H1 (cell line): ENCODE measurements at regions not wholly inside any gene's neighbourhood (a gene's known extent, or its start where the extent isn't known, plus 50 kb on each side); places are given as distances from the start of the nearest gene placed in this dataset.

ENCODE experiments used
- CTCF ChIA-PET: fragments of 300-600 bp; sonication (Branson Sonifier 250); formaldehyde crosslinking; loops from one replicate; lab custom pipeline; 2021; ENCODE audit not compliant: partially characterized antibody; lab: Charles Lee
- POLR2A ChIA-PET: fragments of 300-600 bp; sonication (Branson Sonifier 250); formaldehyde crosslinking; loops from one replicate; lab custom pipeline; 2021; ENCODE audit warnings: inconsistent platforms; ENCODE audit not compliant: partially characterized antibody; lab: Charles Lee
- DNase-seq, 2 experiments: peaks; one replicate each; pipeline versions ENCODE4 v3.0.0 to v3.0.0-alpha.2; 2010 to 2022; ENCODE audit warnings: low spot score in 2 of 2, low read depth in 1 of 2, mixed read lengths in 1 of 2
- FAIRE-seq: peaks from 2 replicates; lab custom pipeline; 2011; peaks lifted over from hg19 to GRCh38; lab: Jason Lieb, UNC
- H2AFZ ChIP-seq: 2 replicates; pipeline ENCODE4 v1.8.1; 2012; ENCODE audit warnings: low read length, inconsistent platforms
- H2AK5ac ChIP-seq: 2 replicates; pipeline ENCODE4 v1.6.1; 2013; ENCODE audit warnings: low read depth, low read length
- H2BK120ac ChIP-seq: replicated peaks from 2 replicates; pipeline ENCODE3; 2013; ENCODE audit warnings: low read depth, low read length, inconsistent platforms
- H2BK12ac ChIP-seq: 2 replicates; pipeline ENCODE4 v1.6.1; 2013; ENCODE audit warnings: low read depth, low read length
- H2BK15ac ChIP-seq: 2 replicates; pipeline ENCODE4 v1.6.1; 2013; ENCODE audit warnings: low read length
- H2BK20ac ChIP-seq: 2 replicates; pipeline ENCODE4 v1.6.1; 2013; ENCODE audit warnings: low read length
- H2BK5ac ChIP-seq: 2 replicates; pipeline ENCODE4 v1.6.1; 2013; ENCODE audit warnings: low read depth, low read length
- H3K14ac ChIP-seq: 2 replicates; pipeline ENCODE4 v1.6.1; 2013; ENCODE audit warnings: inconsistent platforms; ENCODE audit not compliant: insufficient read length
- H3K18ac ChIP-seq: 2 replicates; pipeline ENCODE4 v1.6.1; 2013; ENCODE audit warnings: low read length; ENCODE audit errors: extremely low read depth
- H3K23ac ChIP-seq: 2 replicates; pipeline ENCODE4 v1.6.1; 2013; ENCODE audit warnings: inconsistent platforms; ENCODE audit not compliant: insufficient read length
- H3K23me2 ChIP-seq: 2 replicates; pipeline ENCODE4 v1.6.1; 2013; ENCODE audit warnings: low read depth, low read length
- H3K27ac ChIP-seq: 2 replicates; pipeline ENCODE4 v1.6.1; 2011; ENCODE audit warnings: low read depth, low read length, inconsistent platforms
- H3K27me3 ChIP-seq, 4 experiments: replicated peaks in 1 of 4; 1 replicate in 1 of 4; 2 replicates in 3 of 4; pipeline versions ENCODE4 v1.6.1 to v1.8.1; 2011 to 2013; ENCODE audit warnings: low read length in 3 of 4, mild to moderate bottlenecking in 3 of 4, inconsistent platforms in 2 of 4, mixed read lengths in 2 of 4, moderate library complexity in 1 of 4; ENCODE audit not compliant: control insufficient read depth in 3 of 4, insufficient read depth in 3 of 4; ENCODE audit errors: extremely low read depth in 1 of 4
- H3K36me3 ChIP-seq, 4 experiments: 2 replicates each; pipeline versions ENCODE4 v1.6.1 to v1.8.1; 2011 to 2013; ENCODE audit warnings: mild to moderate bottlenecking in 4 of 4, low read length in 3 of 4, moderate library complexity in 2 of 4, control low read depth in 1 of 4, inconsistent platforms in 1 of 4; ENCODE audit not compliant: insufficient read depth in 4 of 4, control insufficient read depth in 2 of 4
- H3K4ac ChIP-seq: replicated peaks from 2 replicates; pipeline ENCODE3; 2013; ENCODE audit warnings: low read length, low read depth, mixed read lengths, inconsistent platforms; ENCODE audit not compliant: insufficient read length
- H3K4me1 ChIP-seq, 4 experiments: replicated peaks in 1 of 4; 1 replicate in 1 of 4; 2 replicates in 3 of 4; pipeline versions ENCODE4 v1.6.1 to v1.8.1; 2011 to 2013; ENCODE audit warnings: low read length in 3 of 4, inconsistent platforms in 2 of 4, mixed read lengths in 1 of 4; ENCODE audit not compliant: insufficient read depth in 4 of 4, control insufficient read depth in 3 of 4
- H3K4me2 ChIP-seq, 2 experiments: 2 replicates each; pipeline versions ENCODE4 v1.6.1 to v1.8.1; 2011 to 2013; ENCODE audit warnings: low read depth in 2 of 2, low read length in 2 of 2, control low read depth in 1 of 2, inconsistent platforms in 1 of 2, mild to moderate bottlenecking in 1 of 2; ENCODE audit not compliant: insufficient read depth in 1 of 2
- H3K4me3 ChIP-seq, 4 experiments: fragments of 200-600, 300-600 bp in 1 of 4; sonication (generic), shearing (Covaris generic), sonication (Bioruptor Twin) in 1 of 4; 2 replicates each; pipeline versions ENCODE4 v1.5.1 to v1.8.1; 2011 to 2016; ENCODE audit warnings: low read length in 4 of 4, low read depth in 3 of 4, control low read depth in 2 of 4, inconsistent platforms in 2 of 4, mild to moderate bottlenecking in 2 of 4, mixed read lengths in 1 of 4, moderate library complexity in 1 of 4; ENCODE audit not compliant: insufficient read depth in 2 of 4; ENCODE audit errors: extremely low read depth in 1 of 4
- H3K56ac ChIP-seq: replicated peaks from 2 replicates; pipeline ENCODE3; 2013; ENCODE audit warnings: low read depth, mild to moderate bottlenecking, mixed read lengths, low read length, inconsistent platforms; ENCODE audit not compliant: insufficient read length
- H3K79me1 ChIP-seq: 2 replicates; pipeline ENCODE4 v1.6.1; 2013; ENCODE audit warnings: low read depth, low read length, control low read depth
- H3K79me2 ChIP-seq, 2 experiments: 2 replicates each; pipeline versions ENCODE4 v1.6.1 to v1.8.1; 2012 to 2013; ENCODE audit warnings: low read length in 2 of 2, mild to moderate bottlenecking in 2 of 2, inconsistent platforms in 1 of 2; ENCODE audit not compliant: insufficient read depth in 2 of 2, control insufficient read depth in 1 of 2
- H3K9ac ChIP-seq, 4 experiments: replicated peaks in 1 of 4; 1 replicate in 1 of 4; 2 replicates in 3 of 4; pipeline versions ENCODE4 v1.6.1 to v1.8.1; 2011 to 2013; ENCODE audit warnings: low read depth in 3 of 4, low read length in 3 of 4, control low read depth in 2 of 4, mild to moderate bottlenecking in 2 of 4, moderate library complexity in 2 of 4, inconsistent platforms in 1 of 4; ENCODE audit errors: extremely low read depth in 1 of 4
- H3K9me3 ChIP-seq, 2 experiments: 2 replicates each; pipeline versions ENCODE4 v1.6.1 to v1.8.1; 2012 to 2013; ENCODE audit warnings: mild to moderate bottlenecking in 2 of 2, moderate library complexity in 2 of 2, control low read depth in 1 of 2, inconsistent platforms in 1 of 2, low read depth in 1 of 2, low read length in 1 of 2, mixed read lengths in 1 of 2; ENCODE audit not compliant: insufficient read depth in 2 of 2
- H4K20me1 ChIP-seq, 2 experiments: replicated peaks in 1 of 2; 2 replicates each; pipeline versions ENCODE3 to v1.8.1; 2011 to 2013; ENCODE audit warnings: inconsistent platforms in 2 of 2, low read length in 2 of 2, mild to moderate bottlenecking in 1 of 2; ENCODE audit not compliant: insufficient read depth in 2 of 2, control insufficient read depth in 1 of 2
- H4K5ac ChIP-seq: 2 replicates; pipeline ENCODE4 v1.6.1; 2013; ENCODE audit warnings: low read length, low read depth, mixed read lengths, inconsistent platforms; ENCODE audit not compliant: insufficient read length
- H4K8ac ChIP-seq: 2 replicates; pipeline ENCODE4 v1.8.0; 2013; ENCODE audit warnings: mild to moderate bottlenecking, moderate library complexity, low read length, inconsistent platforms; ENCODE audit not compliant: insufficient read depth; ENCODE audit errors: extremely low read depth
- H4K91ac ChIP-seq: replicated peaks from 2 replicates; pipeline ENCODE3; 2013; ENCODE audit warnings: low read length, mixed read lengths, inconsistent platforms; ENCODE audit not compliant: insufficient read length
- CEBPB ChIP-seq: IDR thresholded peaks from 2 replicates; pipeline ENCODE4 v1.6.1; 2012; ENCODE audit warnings: low read depth, low read length
- EP300 ChIP-seq, 2 experiments: IDR thresholded peaks; 1 replicate in 1 of 2; 2 replicates in 1 of 2; pipeline ENCODE4 v1.6.1; 2011 to 2012; ENCODE audit warnings: low read depth in 2 of 2, low read length in 2 of 2, mild to moderate bottlenecking in 2 of 2, borderline replicate concordance in 1 of 2, inconsistent platforms in 1 of 2, moderate library complexity in 1 of 2
- EZH2 ChIP-seq: fragments of 200-600 bp; sonication (generic); IDR thresholded peaks from 2 replicates; pipeline ENCODE4 v1.7.1; 2012; ENCODE audit warnings: low read depth, mild to moderate bottlenecking, moderate library complexity, low read length, inconsistent platforms; ENCODE audit not compliant: severe bottlenecking
- GABPA ChIP-seq: IDR thresholded peaks from 2 replicates; pipeline ENCODE4 v1.6.1; 2011; ENCODE audit warnings: mild to moderate bottlenecking, low read length, moderate library complexity, borderline replicate concordance; ENCODE audit not compliant: insufficient read depth
- SAP30 ChIP-seq: fragments of 300-600 bp; sonication (generic); IDR thresholded peaks from 2 replicates; pipeline ENCODE4 v1.7.1; 2012; ENCODE audit warnings: low read length, moderate library complexity, mild to moderate bottlenecking, inconsistent platforms; ENCODE audit not compliant: insufficient read depth, insufficient replicate concordance
- TCF12 ChIP-seq: IDR thresholded peaks from 2 replicates; pipeline ENCODE4 v1.6.1; 2011; ENCODE audit warnings: low read depth, mild to moderate bottlenecking, low read length
- YY1 ChIP-seq: IDR thresholded peaks from 2 replicates; pipeline ENCODE4 v1.6.1; 2011; ENCODE audit warnings: low read depth, mild to moderate bottlenecking, low read length
- WGBS, 2 experiments: shearing (Covaris generic) in 1 of 2; methylation state at CpG; one replicate each; pipeline versions ENCODE4 v1.1.6 to v1.1.7; 2013 to 2015; ENCODE audit warnings: low lambda C conversion rate in 2 of 2, mixed read lengths in 2 of 2, inconsistent platforms in 1 of 2, low coverage in 1 of 2, missing lambda C conversion rate in 1 of 2; ENCODE audit not compliant: insufficient replicate concordance in 2 of 2, insufficient coverage in 1 of 2, insufficient read length in 1 of 2; ENCODE audit errors: extremely low coverage in 1 of 2, missing lambda C conversion rate in 1 of 2; 5-methylcytosine and 5-hydroxymethylcytosine counted together
- TF ChIP-seq, protein P1 (sequence below): IDR thresholded peaks from 2 replicates; pipeline ENCODE4 v1.6.1; 2011; ENCODE audit warnings: low read length, improper control_type of control experiment
- TF ChIP-seq, protein P2 (sequence below): IDR thresholded peaks from 2 replicates; pipeline ENCODE4 v1.6.1; 2012; ENCODE audit warnings: low read length, inconsistent platforms
- TF ChIP-seq, protein P3 (sequence below): IDR thresholded peaks from 2 replicates; pipeline ENCODE4 v1.6.1; 2011; ENCODE audit warnings: low read depth, mild to moderate bottlenecking, low read length; ENCODE audit not compliant: insufficient read depth

DNA sequence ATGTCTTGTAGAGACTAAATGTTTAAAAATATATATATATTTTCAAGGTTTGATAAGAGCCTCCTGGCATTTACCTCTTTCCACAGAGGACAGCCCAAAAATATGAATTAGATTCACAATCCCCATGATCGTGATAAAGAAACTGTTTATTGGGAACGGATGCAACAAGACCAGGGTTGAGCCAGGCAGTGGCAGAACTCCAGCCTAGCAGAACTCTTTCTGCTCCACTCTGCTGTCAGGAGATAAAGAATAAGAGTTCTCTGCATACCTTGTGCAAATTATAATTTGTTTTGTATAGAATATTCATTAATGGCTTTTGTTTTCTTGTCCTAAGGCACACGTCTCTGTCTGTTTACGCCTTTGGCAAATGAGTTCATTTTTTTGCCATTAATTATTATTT, 472.2 kb downstream of the TUSC1 start:
- H3K56ac ChIP-seq: no peak overlapping the region
- ChIA-PET POLR2A (no interaction called here), CTCF (no interaction called here)
- no peaks in the 10 kb centered on the region for H4K20me1 ChIP-seq
- H3K4me3 ChIP-seq: no peak overlapping the region
- no peak overlapping the region for H2BK120ac ChIP-seq
- H3K23me2 ChIP-seq: 0 out of 2 replicates have a peak, but pooled peaks cover 2% of the 10 kb centered on the region
- H2AFZ ChIP-seq: no peak overlapping the region
- H3K4me1 ChIP-seq: peaks cover 0 to 3% (median 0%) of the 10 kb centered on the region in 4 experiments; a peak in 1 of 7 replicates
- peaks cover 0 to 2% (median 0%) of the 10 kb centered on the region in 4 experiments; a peak in 1 of 7 replicates for H3K27me3 ChIP-seq
- no peak overlapping the region for H4K5ac ChIP-seq
- FAIRE-seq (no peak), DNase-seq (no peak)
- 91% methylated on average over 4 of the region's 4 CpGs; no CpG with 5 or more reads in 1 of the 2 experiments for WGBS, 2 experiments
- no peaks in the 10 kb centered on the region for H3K79me1 ChIP-seq
- H3K14ac ChIP-seq: no peak overlapping the region
- H2AK5ac ChIP-seq: no peak overlapping the region
- no peak overlapping the region; the same call in 1 of the 2 replicates for H2BK15ac ChIP-seq
- H4K8ac ChIP-seq: no peak overlapping the region
- H4K91ac ChIP-seq: no peak overlapping the region
- H3K36me3 ChIP-seq: no peaks in the 10 kb centered on the region
- no peak overlapping the region for H3K27ac ChIP-seq
- no peak overlapping the region for H3K18ac ChIP-seq
- no peak overlapping the region for H2BK20ac ChIP-seq
- no peaks in the 10 kb centered on the region for H3K79me2 ChIP-seq
- H3K9ac ChIP-seq: no peak overlapping the region
- no peak overlapping the region for H3K23ac ChIP-seq
- peak overlapping the region in 1 of 2 experiments; percentile 8; a peak in 1 of 4 replicates for H3K4me2 ChIP-seq
- no peak overlapping the region for H2BK5ac ChIP-seq
- no peak overlapping the region for H2BK12ac ChIP-seq
- no peak overlapping the region for H3K4ac ChIP-seq
- no peaks in the 10 kb centered on the region for H3K9me3 ChIP-seq
- TF ChIP-seq GABPA (no peak), YY1 (no peak), EZH2 (no peak), CEBPB (no peak), EP300 (IDR thresholded peaks at IDR 0.05; ENCODE audit: borderline replicate concordance in 1 of 2, low read depth in 2 of 2, low read length in 2 of 2) (no peak), SAP30 (no peak), TCF12 (no peak)
- TF ChIP-seq, protein P1, sequence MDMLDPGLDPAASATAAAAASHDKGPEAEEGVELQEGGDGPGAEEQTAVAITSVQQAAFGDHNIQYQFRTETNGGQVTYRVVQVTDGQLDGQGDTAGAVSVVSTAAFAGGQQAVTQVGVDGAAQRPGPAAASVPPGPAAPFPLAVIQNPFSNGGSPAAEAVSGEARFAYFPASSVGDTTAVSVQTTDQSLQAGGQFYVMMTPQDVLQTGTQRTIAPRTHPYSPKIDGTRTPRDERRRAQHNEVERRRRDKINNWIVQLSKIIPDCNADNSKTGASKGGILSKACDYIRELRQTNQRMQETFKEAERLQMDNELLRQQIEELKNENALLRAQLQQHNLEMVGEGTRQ: no peak
- TF ChIP-seq, protein P2, sequence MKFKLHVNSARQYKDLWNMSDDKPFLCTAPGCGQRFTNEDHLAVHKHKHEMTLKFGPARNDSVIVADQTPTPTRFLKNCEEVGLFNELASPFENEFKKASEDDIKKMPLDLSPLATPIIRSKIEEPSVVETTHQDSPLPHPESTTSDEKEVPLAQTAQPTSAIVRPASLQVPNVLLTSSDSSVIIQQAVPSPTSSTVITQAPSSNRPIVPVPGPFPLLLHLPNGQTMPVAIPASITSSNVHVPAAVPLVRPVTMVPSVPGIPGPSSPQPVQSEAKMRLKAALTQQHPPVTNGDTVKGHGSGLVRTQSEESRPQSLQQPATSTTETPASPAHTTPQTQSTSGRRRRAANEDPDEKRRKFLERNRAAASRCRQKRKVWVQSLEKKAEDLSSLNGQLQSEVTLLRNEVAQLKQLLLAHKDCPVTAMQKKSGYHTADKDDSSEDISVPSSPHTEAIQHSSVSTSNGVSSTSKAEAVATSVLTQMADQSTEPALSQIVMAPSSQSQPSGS: no peak
- TF ChIP-seq, protein P3, sequence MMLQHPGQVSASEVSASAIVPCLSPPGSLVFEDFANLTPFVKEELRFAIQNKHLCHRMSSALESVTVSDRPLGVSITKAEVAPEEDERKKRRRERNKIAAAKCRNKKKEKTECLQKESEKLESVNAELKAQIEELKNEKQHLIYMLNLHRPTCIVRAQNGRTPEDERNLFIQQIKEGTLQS: no peak
